HG03139 (cell line): ENCODE measurements at regions not wholly inside any gene's neighbourhood (a gene's known extent, or its start where the extent isn't known, plus 50 kb on each side); places are given as distances from the start of the nearest gene placed in this dataset.
"Not testable (repeated sequence)": the region's sequence is repeated elsewhere in the genome, so short reads cannot be mapped to it uniquely, and the experiment has no call there.

Source experiments
- ATAC-seq: cut with Tn5 transposase; IDR thresholded peaks from one replicate; pipeline ENCODE4 v1.9.1; 2021; ENCODE audit not compliant: unreplicated experiment

- ATAC-seq: no peak
Measured at GRCh38 chr14:59134307-59134706, 54.2 kb upstream of the DAAM1 start.

- no peak for ATAC-seq
Measured at GRCh38 chr14:59137256-59137655, 51.2 kb upstream of the DAAM1 start.

- ATAC-seq: not testable (repeated sequence)
Measured at GRCh38 chr14:59138576-59138975, 49.9 kb upstream of the DAAM1 start.
